HL-60 (cell line): ENCODE measurements at regions not wholly inside any gene's neighbourhood (a gene's known extent, or its start where the extent isn't known, plus 50 kb on each side); places are given as distances from the start of the nearest gene placed in this dataset.

Source experiments
- POLR2AphosphoS5 ChIP-seq: IDR thresholded peaks from 2 replicates; pipeline ENCODE4 v1.6.1; 2012; ENCODE audit warnings: low read depth
- SPI1 ChIP-seq: IDR thresholded peaks from 2 replicates; pipeline ENCODE4 v1.6.1; 2012; ENCODE audit warnings: low read depth, mild to moderate bottlenecking, borderline replicate concordance
- TF ChIP-seq, protein P1 (sequence below): IDR thresholded peaks from one replicate; pipeline ENCODE4 v1.5.1; 2011; ENCODE audit warnings: low read length, control low read depth, inconsistent platforms; ENCODE audit not compliant: insufficient read depth

DNA sequence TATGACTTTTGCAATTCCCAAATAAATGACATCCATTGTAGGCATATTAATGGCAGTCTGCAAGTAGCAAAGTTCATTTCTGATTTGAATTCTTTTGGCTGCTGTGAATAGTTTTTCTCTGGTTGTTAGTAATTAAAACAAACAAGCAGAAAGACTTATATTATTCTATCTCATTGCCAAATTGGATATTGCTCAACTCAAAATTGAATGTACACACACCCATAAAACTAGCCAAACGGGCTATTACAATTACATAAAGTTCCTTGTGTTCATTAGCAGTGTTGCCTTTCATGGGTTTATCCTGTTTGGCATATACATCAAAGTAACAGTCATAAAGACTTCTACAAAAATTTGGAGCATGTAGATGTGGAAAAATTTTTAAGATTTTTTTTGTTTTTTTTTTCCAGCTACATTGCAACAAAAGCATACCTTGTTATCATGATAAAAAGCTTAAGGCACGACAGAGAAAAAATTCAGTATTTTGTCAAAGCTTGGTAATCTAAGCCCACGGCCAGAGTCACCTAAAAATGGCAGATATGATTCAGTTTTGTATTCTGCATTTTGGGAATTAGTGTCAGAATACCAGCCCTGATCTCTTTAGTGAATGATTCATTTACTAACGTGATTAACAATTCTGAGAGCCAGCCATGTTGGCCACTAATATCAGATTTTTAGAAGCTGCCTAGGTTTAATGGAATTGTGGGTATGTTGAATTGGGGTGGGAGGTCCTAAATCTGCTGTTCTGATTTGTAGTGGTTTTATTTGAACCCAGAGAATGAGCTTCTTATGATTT lies 108.4 kb downstream of the KLF5 start:
- TF ChIP-seq, protein P1, sequence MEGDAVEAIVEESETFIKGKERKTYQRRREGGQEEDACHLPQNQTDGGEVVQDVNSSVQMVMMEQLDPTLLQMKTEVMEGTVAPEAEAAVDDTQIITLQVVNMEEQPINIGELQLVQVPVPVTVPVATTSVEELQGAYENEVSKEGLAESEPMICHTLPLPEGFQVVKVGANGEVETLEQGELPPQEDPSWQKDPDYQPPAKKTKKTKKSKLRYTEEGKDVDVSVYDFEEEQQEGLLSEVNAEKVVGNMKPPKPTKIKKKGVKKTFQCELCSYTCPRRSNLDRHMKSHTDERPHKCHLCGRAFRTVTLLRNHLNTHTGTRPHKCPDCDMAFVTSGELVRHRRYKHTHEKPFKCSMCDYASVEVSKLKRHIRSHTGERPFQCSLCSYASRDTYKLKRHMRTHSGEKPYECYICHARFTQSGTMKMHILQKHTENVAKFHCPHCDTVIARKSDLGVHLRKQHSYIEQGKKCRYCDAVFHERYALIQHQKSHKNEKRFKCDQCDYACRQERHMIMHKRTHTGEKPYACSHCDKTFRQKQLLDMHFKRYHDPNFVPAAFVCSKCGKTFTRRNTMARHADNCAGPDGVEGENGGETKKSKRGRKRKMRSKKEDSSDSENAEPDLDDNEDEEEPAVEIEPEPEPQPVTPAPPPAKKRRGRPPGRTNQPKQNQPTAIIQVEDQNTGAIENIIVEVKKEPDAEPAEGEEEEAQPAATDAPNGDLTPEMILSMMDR, result no peak
- TF ChIP-seq SPI1 (no peak), POLR2AphosphoS5 (no peak)
